Suprapubic skin (tissue), 3 donors: ENCODE measurements at regions not wholly inside any gene's neighbourhood (a gene's known extent, or its start where the extent isn't known, plus 50 kb on each side); places are given as distances from the start of the nearest gene placed in this dataset.
"Not testable (repeated sequence)": the region's sequence is repeated elsewhere in the genome, so short reads cannot be mapped to it uniquely, and the experiment has no call there.

Experiments
- CTCF ChIP-seq, 2 donors: fragments of 200-600 bp in 1 of 2; fragments of 450-650 bp in 1 of 2; sonication (generic) in 1 of 2; IDR thresholded peaks; one replicate each; pipeline ENCODE4 v1.5.1; 2016 to 2019; ENCODE audit warnings: antibody characterized with exemption in 2 of 2, mild to moderate bottlenecking in 1 of 2, moderate library complexity in 1 of 2
- POLR2AphosphoS5 ChIP-seq, 3 donors: sonication (generic); formaldehyde crosslinking; IDR thresholded peaks; one replicate each; pipeline ENCODE4 v1.6.1; 2017; ENCODE audit warnings: antibody characterized with exemption in 3 of 3

- TF ChIP-seq CTCF, POLR2AphosphoS5 (IDR thresholded peaks at IDR 0.05): not testable (repeated sequence)
Measured at GRCh38 chr13:87249847-87250246, 421.3 kb upstream of the SLITRK5 start.
